ENCODE measurements at regions not wholly inside any gene's neighbourhood (a gene's known extent, or its start where the extent isn't known, plus 50 kb on each side); places are given as distances from the start of the nearest gene placed in this dataset.
"Not testable (repeated sequence)": the region's sequence is repeated elsewhere in the genome, so short reads cannot be mapped to it uniquely, and the experiment has no call there.

DNA sequence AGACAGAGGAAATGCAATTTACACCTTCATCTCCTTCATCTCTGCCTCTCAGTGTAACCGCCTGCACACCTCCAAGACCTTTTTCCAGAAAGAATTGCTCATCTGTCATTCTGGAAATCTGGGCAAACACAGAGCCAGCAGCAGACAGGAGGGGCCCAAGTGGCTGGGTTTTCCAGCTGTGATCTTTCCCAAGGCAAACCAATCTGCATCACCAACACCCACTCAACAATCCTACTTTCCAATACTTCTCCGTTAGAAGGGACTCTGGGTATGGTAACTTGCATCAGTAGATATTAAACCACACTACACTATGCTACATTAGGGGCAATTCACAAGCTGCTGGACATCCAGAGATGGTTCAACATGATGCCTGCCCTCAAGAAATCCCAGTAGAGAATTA lies 781.8 kb upstream of the AUTS2 start:
- DNase-seq, result no peak

DNA sequence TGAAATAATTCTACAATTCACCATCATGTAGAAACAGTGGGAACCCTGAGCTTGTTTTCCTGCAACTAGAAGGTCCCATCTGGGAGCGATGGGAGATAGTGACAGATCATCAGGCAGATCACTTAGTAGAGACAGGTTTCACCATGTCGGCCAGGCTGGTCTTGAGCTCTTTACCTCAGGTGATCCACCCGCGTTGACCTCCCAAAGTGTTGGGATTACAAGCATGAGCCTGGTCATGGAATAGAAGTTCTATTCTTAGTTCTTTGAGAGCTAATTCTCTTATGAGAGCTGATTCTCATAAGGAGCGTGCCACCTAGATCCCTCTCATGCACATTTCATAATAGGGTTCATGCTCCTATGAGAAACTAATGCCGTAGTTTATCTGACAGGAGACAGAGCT lies 778.0 kb upstream of the AUTS2 start:
- no peak for DNase-seq

DNA sequence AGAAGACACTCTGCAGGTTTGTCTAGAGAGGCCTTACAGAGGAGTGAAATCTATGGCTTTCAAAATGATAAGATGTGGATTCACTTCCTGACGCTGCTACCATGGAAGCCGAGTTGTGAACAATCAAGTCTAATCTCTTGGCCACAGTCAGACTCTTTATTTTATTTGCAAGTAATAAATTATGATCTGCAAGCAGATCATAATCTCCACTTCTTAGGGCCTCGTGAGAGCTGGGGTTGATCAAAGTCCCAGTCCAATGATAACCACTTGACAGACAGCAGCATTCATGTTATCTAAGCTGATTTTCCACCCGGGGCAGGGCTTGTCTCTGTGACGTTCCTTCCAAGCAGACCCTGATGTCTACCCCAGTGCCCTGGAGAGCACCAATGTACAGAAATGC lies 776.4 kb upstream of the AUTS2 start:
- DNase-seq, result no peak

DNA sequence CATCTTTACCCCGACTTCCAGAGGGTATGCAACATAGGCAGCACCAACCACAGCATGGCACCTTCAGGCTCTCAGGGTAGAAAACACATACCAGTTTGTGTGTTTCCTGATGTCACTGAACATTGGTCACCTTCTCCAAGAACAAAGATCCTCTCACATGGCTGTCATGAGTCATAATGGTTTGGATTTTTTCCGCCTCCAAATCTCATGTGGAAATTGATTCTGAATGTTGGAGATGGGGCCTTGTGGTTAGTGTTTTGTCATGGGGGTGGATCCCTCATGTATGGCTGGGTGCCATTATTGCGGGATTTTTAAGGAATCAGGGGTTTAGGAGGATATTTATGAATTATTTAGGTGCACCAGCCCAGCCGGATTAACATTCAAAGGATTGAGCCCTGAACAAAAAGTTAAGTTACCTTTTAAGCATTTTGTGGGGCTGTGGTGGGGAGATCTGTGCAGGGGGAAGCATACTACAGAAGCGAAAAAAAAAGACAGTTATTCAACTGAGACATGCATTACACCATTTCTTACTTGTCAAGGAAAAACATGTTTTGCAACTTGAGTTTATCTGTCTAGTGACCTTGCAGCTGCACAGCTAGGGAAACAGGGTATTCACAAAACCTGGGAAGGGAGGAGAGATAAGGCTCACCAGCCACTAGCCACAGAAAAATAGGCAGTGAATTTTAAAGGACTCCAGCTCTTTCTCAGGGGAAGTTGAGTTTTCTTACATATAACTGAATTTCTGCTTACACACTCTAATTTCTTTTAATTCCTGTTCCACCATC lies 774.1 kb upstream of the AUTS2 start:
- no peak for DNase-seq

DNA sequence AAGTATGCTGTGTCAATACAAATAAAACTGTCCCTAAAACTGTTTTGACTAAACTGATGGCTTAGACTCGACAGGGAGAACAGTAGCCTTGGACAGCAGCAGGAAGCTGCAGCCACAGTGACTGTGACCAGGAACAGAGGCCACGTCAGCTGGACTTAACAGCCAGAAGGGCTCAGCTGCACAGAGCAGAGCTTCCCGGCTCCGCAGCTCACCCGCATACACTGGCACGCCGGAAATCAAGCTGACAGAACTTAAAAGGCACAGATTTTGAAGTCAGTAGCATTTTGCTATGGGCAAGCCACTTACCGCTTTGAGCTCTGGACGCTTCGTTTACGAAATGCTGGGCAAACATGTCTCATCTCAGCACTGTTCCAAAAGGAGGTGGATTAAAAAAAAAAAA lies 769.7 kb upstream of the AUTS2 start:
- no peak for DNase-seq

DNA sequence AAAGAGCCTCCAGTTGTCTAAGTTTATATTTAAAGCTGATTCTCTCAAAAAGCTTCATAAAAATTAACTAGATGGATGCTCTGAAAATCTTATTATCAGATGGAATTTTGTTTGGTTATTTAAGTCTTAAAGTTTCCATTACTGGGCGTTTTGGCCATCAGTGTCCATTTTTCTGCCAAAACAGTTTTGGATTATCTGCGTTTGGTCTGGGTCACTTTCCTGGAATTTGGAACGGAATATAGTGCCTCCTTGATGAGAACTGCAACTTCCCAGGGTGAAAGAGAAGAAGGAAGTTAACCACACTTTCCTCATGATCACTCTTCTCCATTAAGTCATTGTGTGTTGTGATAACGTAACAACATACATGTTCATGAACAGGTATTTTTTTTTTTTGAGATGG lies 764.9 kb upstream of the AUTS2 start:
- no peak for DNase-seq

DNA sequence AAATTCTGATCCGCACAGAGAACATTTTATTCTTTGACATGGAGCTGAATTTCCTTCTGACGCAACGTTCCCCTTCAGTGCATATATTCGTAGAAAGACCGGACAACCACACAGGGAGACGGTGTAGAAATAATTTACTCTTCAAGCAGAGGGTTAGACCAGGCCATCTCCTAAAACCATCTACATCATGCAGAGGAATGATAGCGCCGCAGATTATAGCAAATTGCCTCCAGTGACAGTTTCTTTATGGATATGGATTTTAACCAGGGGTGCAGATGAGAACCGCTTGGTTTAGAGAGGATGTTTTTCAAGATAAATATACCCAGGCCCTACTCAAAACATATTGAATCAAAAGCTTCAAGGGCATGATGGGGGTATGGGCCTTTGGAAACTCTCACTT lies 759.3 kb upstream of the AUTS2 start:
- no peak for DNase-seq

DNA sequence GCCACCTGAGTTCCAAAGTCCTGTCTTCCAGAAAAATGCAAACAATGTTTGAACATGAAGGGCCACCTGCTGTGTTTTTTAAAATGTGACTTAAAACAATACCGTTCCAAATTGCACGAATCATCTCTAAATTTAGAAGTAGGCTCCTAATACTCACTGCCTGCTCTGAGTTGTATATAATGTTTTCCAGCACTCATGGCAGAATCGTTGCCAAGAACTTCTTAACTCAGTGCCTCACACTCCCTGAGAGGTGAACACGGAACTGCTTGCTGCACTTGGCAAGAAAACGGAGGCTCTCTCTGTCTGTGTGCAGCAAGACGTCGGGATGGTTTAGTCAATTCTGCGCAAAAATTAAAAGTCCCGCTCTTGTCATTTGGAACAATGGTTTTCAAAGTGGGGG lies 757.3 kb upstream of the AUTS2 start:
- no peak for DNase-seq

DNA sequence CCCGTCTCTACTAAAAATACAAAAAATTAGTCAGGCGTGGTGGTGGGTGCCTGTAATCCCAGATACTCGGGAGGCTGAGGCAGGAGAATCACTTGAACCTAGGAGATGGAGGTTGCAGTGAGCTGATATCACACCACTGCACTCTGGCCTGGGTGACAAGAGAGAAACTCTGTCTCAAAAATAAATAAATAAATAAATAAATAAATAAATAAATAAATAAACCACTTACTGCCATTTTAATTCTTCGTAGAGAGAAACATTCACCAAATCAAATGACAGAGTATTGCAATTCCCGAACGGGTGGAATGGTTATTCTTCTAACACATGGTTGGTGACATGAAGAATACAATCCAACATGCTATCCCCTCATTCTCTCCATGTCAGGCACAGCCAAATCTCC lies 754.3 kb upstream of the AUTS2 start:
- DNase-seq, result not testable (repeated sequence)

DNA sequence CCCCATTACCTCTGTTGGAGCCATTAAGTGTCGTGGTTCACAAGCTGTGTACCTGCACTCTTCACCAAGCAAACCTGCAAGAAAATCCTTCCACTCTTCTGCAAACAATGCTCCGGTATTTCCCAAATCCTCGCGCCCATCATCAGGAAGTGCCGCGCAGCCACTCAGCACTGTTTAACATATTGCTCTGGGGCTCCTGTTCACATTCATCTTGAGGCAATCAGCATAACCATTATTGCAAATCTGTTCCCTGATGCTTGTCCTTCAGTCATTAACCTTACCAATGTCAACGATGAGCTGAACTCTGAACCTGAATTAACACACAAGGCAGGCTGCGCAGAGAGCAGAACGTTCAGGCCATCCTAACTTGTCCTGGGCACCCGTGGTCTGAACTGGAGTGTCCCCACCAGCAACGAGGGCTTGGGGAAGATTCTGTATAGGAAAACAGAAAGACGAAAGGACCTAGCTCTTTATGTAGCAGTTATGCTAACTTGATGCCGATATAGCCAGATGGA lies 751.4 kb upstream of the AUTS2 start:
- no peak for DNase-seq

DNA sequence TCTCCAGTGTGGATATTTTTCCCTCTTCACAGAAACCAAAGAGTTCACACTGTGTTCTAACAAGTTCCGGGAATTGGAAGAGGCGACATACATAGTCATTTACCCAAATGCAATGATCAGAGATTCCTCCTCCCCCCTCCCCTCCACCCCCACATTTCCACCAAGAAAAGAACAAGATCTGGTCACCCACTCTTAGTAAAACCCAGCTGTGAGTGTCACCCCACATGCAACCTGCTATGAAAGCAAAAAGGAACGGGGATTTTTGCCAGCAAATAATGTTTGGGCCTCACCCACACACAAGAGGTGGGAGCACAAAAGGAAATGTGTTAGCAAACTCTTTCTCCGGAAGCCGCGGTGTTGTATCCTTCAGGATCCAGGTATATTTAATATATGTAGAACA lies 745.0 kb upstream of the AUTS2 start:
- no peak for DNase-seq

DNA sequence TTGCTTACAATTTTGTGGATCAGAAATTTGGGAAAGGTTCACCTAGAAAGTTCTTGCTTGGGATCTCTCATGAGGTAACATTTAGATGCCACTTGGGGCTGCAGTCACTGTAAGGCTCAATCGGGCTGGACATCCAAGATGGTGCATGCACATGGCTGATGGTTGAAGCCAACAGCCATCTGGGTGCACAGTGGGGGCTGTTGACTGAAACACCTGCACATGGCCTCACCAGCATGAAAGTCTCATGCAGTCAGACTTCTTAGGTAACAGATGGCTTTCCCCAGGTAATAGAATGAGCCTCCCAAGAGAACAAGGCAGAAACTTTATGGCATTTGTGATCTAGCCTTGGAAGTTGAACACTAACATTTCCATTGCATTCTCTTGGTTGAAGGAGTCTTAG lies 740.7 kb upstream of the AUTS2 start:
- DNase-seq, result no peak

DNA sequence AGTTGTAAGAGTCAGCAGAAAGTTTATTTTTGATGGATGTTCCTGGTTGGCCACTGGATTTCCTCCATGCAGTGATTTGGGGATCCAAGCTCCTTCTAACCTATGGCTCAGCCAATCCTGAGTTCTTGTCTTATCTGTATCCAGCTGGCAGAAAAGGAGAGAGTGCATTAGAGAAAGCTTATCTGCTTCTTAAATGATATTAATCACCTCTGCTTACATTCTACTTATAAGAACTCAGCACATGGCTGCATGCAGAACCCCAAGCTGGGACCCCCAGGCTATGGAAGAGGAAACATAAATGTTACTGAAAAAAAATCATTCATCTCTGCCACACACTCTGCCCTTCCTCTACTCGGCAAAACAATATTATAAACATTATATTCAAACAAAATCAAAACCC lies 739.8 kb upstream of the AUTS2 start:
- DNase-seq, result no peak

DNA sequence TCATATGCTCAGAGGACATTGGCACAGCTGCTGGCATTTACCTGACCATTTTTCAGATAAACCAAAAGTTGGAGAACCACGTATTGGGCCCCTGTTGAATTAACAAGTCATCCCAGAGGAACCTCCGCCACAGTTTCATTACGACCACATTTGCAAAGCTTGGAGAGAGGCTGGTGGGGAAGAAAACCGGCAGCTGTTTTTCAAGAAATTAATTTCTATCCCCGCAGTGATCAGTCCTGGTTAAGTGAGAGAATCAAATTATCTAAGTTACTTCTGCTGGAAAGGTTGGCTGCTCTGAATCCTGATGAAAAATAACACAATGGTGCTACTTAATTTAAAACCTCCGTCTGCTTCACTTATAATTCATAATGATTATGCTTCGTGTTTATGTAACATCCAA lies 737.1 kb upstream of the AUTS2 start:
- DNase-seq, result no peak

DNA sequence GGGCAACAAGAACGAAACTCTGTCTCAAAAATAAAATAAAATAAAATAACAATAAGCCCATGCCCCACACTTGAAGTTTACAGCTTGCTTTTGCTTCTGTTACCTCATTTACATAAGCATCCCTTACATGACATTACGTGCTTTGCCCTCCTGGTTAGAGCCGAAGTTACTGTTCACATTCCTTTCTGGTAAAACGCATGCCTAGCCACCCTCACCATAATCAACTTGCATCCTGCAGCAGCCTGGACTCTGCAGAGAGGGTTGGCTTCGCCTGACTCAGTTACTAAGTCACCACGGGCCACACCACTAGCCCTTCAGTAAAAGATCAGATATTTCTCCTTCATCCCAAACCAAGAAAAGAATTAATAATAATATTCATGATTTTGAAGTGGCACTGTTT lies 736.0 kb upstream of the AUTS2 start:
- no peak for DNase-seq

DNA sequence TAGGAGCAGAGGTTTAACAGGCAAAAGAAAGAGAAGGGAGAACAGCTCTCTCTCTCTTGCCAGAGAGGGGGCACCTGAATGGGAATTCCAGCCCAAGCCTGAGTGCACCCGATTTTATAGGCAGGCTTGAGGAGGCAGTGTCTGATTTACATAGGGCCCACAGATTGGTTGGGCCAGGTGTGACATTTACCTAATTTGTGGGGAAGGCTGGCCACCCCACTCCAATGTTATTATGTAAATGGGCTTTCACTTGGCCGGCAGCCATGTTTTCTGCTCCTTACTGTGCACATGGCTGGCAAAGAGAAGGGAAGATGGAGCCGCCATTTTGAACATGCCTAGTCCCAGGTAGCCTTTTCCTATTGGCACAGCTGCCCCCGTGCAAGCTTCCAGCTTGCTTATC lies 735.5 kb upstream of the AUTS2 start:
- DNase-seq, result no peak

DNA sequence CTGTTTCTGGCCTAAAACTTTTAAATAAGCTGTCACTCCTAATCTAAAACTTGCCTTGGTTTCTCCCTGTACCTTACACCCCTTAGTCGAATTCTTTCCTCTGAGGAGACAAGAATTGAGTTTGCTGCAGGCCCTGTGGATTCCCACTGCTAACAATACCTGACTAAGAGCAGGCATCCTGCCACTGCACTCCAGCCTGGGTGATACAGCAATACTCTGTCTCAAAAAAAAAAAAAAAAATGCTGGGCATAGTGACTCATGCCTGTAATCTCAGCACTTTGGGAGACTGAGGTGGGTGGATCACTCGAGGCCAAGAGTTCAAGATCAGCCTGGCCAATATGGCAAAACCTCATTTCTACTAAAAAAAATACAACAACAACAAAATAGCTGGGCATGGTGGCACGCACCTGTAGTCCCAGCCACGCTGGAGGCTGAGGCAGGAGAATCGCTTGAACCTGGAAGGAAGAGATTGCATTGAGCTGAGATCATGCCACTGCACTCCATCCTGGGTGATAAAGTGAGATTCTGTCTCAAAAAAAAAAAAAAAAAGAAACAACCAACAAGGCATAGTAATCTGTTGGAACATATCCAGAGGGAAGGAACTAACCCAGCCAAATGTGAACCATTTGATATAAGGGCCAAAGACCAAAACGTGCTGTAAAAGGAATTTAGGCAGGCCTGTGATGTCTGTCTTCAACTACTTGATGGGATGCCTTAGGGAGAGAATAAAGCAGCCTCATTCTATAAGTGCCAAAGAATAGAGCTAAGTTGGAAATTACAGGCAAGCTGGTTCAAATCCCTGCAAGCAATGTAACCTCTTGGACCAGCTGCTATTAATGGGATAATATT lies 732.7 kb upstream of the AUTS2 start:
- no peak for DNase-seq

DNA sequence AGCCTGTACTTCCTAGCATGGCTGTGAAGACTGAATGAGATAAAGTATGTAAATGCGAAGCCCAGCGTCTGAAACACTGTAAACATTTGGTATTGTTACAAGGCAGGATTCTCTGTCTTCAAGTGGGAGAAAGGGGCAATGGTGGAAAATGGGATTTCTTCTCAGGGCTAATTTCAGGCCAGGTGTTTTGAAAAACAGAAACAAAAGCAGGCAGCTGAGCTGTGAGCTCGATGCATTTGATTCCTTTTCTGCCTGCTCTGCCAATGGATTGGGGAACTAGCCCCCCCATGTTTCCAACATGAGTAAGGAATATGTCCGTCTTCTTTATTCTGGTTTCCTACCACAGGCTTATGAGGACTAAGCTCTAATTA lies 732.1 kb upstream of the AUTS2 start:
- no peak for DNase-seq

DNA sequence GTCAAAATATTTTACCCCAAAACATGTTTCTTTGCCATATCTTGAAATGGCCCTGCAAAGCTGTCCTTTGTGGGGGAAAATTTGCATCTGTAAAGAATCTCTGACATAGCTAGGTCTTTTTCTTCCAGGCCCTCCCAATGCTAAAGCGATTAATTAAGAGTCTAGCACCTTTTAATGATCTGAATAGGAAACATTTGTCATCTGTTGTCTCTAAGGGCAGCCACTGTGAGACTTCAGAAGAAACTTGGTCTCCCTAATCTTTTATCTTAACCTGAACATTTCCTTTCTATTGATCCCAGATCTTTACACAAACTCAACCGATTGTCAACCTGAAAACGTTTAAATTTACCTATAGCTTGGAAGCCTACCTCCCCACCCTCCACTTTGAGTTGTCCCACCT lies 731.6 kb upstream of the AUTS2 start:
- DNase-seq, result not testable (repeated sequence)

DNA sequence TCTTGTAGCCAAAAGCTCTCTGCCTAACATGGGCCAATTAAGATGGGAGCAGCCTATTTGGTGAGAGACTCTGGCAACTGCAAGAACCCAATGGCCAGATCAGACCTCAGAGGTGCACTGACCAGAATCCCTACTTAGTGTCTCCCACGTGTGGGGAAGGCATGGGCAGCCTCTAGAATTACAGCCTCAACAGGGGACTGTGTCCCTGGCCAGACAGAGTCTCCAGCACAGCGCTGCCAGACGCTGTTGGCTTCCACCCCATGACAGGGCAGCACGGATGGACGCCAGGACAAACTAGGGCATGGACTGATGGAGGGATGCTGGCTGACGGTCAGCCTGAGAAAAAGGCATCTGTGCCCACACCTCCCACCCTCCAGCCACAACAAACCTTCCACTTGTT lies 729.3 kb upstream of the AUTS2 start:
- no peak for DNase-seq

DNA sequence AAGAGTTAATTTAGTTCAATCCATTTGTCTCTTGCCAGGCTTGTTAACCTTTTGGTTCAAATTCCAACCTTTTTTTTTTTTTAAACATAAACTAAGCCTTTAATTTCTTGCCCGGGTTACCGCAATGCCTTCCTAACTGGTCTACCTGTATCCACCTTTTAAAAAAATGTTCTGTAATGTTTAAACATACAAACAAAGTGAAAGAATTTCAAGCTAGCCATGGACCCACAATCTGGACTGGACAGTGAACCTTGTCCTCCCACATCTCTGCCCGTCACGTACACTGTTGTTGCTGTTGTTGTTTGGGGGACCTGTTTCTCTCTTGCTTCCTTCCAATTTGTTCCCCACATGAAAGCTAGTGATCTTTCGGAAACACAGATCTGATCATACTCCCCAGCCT lies 724.7 kb upstream of the AUTS2 start:
- no peak for DNase-seq

DNA sequence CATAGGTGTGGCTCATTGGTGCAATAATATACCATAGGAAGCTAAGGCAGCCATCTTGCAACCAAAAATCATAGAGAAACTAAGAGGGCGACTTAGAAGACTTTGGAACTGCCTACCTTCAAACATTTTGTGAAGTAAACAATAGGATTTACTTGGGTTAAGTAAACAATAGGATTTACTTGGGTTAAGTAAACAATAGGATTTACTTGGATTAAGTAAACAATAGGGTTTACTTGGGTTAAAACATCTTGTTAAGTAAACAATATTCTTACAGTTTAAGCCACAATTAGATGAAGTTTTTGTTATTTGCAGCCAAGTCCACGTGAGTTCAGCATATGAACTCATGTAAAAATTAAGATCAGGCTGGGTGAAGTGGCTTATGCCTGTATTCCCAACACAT lies 722.4 kb upstream of the AUTS2 start:
- DNase-seq, result no peak

DNA sequence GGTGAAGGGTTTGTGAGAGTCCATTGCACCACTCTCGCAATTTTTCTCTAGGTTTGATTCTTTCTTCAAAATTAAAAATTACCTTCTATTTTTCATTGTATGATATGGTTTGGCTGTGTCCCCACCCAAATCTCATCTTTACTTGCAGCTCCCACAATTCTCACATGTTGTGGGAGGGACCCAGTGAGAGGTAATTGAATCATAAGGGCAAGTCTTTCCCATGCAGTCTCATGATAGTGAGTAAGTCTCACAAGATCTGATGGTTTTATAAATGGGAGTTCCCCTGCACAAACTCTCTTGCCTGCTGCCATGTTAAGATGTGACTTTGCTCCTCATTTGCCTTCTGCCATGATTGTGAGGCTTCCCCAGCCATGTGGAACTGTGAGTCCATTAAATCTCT lies 711.2 kb upstream of the AUTS2 start:
- DNase-seq, result not testable (repeated sequence)

DNA sequence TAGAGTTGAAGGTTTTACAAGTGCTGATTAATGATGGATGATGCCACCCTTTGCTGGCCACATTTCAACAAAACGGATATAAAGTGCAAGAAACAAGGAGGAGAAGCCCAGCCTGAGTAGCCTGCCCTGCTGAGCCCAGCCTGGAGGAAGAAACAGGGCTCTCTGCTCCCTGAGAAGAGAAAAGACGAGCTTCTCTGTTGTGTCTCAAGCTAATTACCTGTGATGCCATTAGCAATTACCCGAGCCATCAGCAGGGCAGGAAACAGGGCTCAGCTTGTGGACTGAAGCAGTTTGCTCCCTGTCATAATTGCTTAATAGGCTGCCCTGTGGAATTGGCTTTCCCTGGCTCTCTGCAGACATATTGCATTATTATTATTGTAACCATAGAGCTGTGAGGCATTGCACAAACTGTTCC lies 709.3 kb upstream of the AUTS2 start:
- DNase-seq, result no peak

All from cortex of kidney (tissue), 1 donor.